Mesenchymal stem cell (in vitro differentiated cells and primary cell): ENCODE measurements at regions not wholly inside any gene's neighbourhood (a gene's known extent, or its start where the extent isn't known, plus 50 kb on each side); places are given as distances from the start of the nearest gene placed in this dataset.
A peak's percentile ranks its signal among the peaks of the same experiment; 100 is the strongest.
"Not testable (repeated sequence)": the region's sequence is repeated elsewhere in the genome, so short reads cannot be mapped to it uniquely, and the experiment has no call there.

Experiments used
- DNase-seq: peaks from one replicate; pipeline ENCODE4 v3.0.0-alpha.2; 2013
- H2AFZ ChIP-seq: one replicate; pipeline ENCODE4 v1.6.1; 2013; ENCODE audit warnings: low read depth, mild to moderate bottlenecking, control low read depth, inconsistent platforms, low read length, moderate library complexity
- H2AK5ac ChIP-seq: 2 replicates; pipeline ENCODE4 v1.6.1; 2013; ENCODE audit warnings: low read length, moderate library complexity, mild to moderate bottlenecking, inconsistent platforms; ENCODE audit not compliant: severe bottlenecking
- H2BK120ac ChIP-seq: one replicate; pipeline ENCODE4 v1.6.1; 2013; ENCODE audit warnings: low read depth, mild to moderate bottlenecking, inconsistent platforms, low read length, moderate library complexity
- H2BK12ac ChIP-seq, 2 experiments: one replicate each; pipeline ENCODE4 v1.6.1; 2013; ENCODE audit warnings: inconsistent platforms in 2 of 2, low read length in 2 of 2, mild to moderate bottlenecking in 2 of 2, moderate library complexity in 2 of 2, control low read depth in 1 of 2
- H2BK15ac ChIP-seq: one replicate; pipeline ENCODE4 v1.6.1; 2013; ENCODE audit warnings: mild to moderate bottlenecking, low read depth, inconsistent platforms; ENCODE audit not compliant: poor library complexity, severe bottlenecking
- H2BK5ac ChIP-seq: 2 replicates; pipeline ENCODE4 v1.6.1; 2013; ENCODE audit warnings: low read depth, mild to moderate bottlenecking, low read length, control low read depth, inconsistent platforms; ENCODE audit not compliant: poor library complexity, severe bottlenecking
- H3K14ac ChIP-seq, 2 experiments: one replicate each; pipeline ENCODE4 v1.6.1; 2013; ENCODE audit warnings: inconsistent platforms in 2 of 2, low read length in 2 of 2, control low read depth in 1 of 2, mild to moderate bottlenecking in 1 of 2, moderate library complexity in 1 of 2
- H3K18ac ChIP-seq, 2 experiments: one replicate each; pipeline ENCODE4 v1.6.1; 2013; ENCODE audit warnings: inconsistent platforms in 2 of 2, low read length in 2 of 2, control low read depth in 1 of 2, low read depth in 1 of 2, mild to moderate bottlenecking in 1 of 2
- H3K23ac ChIP-seq, 2 experiments: one replicate each; pipeline ENCODE4 v1.6.1; 2013; ENCODE audit warnings: inconsistent platforms in 2 of 2, low read length in 2 of 2, mild to moderate bottlenecking in 2 of 2, moderate library complexity in 2 of 2, control low read depth in 1 of 2
- H3K27ac ChIP-seq: 2 replicates; pipeline ENCODE4 v1.5.1; 2013; ENCODE audit warnings: mild to moderate bottlenecking, moderate library complexity, low read length, control low read depth, inconsistent platforms; ENCODE audit not compliant: poor library complexity, severe bottlenecking
- H3K27me3 ChIP-seq, 2 experiments: 2 replicates each; pipeline versions ENCODE4 v1.6.1 to v1.7.0; 2013; ENCODE audit warnings: low read length in 2 of 2, mild to moderate bottlenecking in 2 of 2, moderate library complexity in 2 of 2, control low read depth in 1 of 2, inconsistent platforms in 1 of 2; ENCODE audit not compliant: control insufficient read depth in 1 of 2, insufficient read depth in 1 of 2
- H3K36me3 ChIP-seq, 2 experiments: 2 replicates each; pipeline versions ENCODE4 v1.6.1 to v1.7.0; 2013; ENCODE audit warnings: low read length in 2 of 2, control low read depth in 1 of 2, inconsistent platforms in 1 of 2, low read depth in 1 of 2, mild to moderate bottlenecking in 1 of 2; ENCODE audit not compliant: insufficient read depth in 2 of 2, control insufficient read depth in 1 of 2
- H3K4ac ChIP-seq, 2 experiments: one replicate each; pipeline ENCODE4 v1.6.1; 2013; ENCODE audit warnings: inconsistent platforms in 2 of 2, low read length in 2 of 2, mild to moderate bottlenecking in 2 of 2, moderate library complexity in 2 of 2, control low read depth in 1 of 2, low read depth in 1 of 2
- H3K4me1 ChIP-seq: 2 replicates; pipeline ENCODE4 v1.6.1; 2013; ENCODE audit warnings: low read depth, low read length, control low read depth; ENCODE audit not compliant: control insufficient read depth, insufficient read depth
- H3K4me2 ChIP-seq: 2 replicates; pipeline ENCODE4 v1.6.1; 2013; ENCODE audit warnings: low read length, mild to moderate bottlenecking, inconsistent platforms; ENCODE audit not compliant: poor library complexity, severe bottlenecking
- H3K4me3 ChIP-seq, 2 experiments: 2 replicates each; pipeline versions ENCODE4 v1.5.1 to v1.7.0; 2013; ENCODE audit warnings: low read length in 2 of 2, mild to moderate bottlenecking in 2 of 2, control low read depth in 1 of 2, low read depth in 1 of 2; ENCODE audit not compliant: insufficient read depth in 1 of 2
- H3K79me1 ChIP-seq: replicated peaks from 2 replicates; pipeline ENCODE4 v1.6.1; 2013; ENCODE audit warnings: mild to moderate bottlenecking, control low read depth, low read length, inconsistent platforms; ENCODE audit not compliant: poor library complexity, severe bottlenecking
- H3K9ac ChIP-seq: 2 replicates; pipeline ENCODE4 v1.7.0; 2013; ENCODE audit warnings: mild to moderate bottlenecking, low read length, moderate library complexity
- H3K9me3 ChIP-seq: 2 replicates; pipeline ENCODE4 v1.7.0; 2013; ENCODE audit warnings: mild to moderate bottlenecking, low read length; ENCODE audit not compliant: control insufficient read depth
- H4K8ac ChIP-seq: one replicate; pipeline ENCODE4 v1.6.1; 2013; ENCODE audit warnings: inconsistent platforms, mild to moderate bottlenecking, low read length, moderate library complexity
- H4K91ac ChIP-seq: one replicate; pipeline ENCODE4 v1.6.1; 2013; ENCODE audit warnings: mild to moderate bottlenecking, low read length, inconsistent platforms
- WGBS: methylation state at CpG from one replicate; pipeline ENCODE4 v1.1.7; 2013; ENCODE audit warnings: mixed read lengths; 5-methylcytosine and 5-hydroxymethylcytosine counted together

DNA sequence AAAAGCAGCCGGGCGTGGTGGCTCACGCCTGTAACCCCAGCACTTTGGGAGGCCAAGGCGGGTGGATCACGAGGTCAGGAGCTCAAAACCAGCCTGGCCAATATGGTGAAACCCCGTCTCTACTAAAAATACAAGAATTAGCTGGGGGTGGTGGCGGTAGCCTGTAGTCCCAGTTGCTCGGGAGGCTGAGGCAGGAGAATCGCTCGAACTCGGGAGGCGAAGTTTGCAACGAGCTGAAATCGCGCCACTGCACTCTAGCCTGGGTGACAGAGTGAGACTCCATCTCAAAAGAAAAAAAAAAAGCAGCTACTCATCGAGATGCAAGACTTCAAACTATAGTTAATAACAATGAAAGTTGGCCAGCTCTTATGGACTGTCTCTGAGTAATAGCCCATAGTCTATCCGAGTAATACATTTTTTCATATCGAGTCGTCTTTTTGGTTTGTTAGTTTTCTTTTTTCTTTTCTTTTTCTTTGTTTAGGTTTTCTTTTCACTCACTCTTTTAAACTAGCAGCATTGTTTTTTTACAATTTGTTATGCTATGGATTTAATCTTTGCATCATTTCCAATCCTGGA is 58.4 kb upstream of the PRR5 start:
- WGBS: 92% methylated on average over 15 of the region's 19 CpGs

DNA sequence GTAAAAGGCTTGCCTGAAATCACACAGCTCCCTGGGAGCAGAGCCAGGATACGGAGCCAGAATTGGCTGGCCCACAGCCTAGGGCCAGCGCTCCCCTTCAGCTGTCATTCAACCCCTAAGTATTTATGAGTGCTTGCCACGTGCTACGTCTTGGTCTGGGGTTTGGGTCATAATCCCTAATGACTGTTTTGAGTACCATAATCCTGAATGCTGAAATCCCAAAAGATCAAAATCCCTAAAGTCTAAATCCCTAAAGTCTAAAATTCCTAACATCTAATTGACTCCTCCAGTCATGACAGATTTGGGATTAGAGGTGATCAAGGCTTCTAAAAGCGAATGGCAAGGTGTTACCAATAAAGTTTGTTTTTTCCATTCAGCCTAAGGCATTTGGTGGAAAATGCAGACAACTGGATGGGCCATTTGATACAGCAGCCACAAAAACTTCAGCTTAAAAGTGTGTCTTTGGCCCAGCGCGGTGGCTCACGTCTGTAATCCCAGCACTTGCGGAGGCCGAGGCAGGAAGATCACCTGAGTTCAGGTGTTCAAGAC is 59.8 kb upstream of the PRR5 start:
- H3K4me3 ChIP-seq: no peak overlapping the region
- no peak overlapping the region for H3K23ac ChIP-seq
- no peak overlapping the region for H3K4me2 ChIP-seq
- H2BK15ac ChIP-seq: no peak overlapping the region
- H3K14ac ChIP-seq: no peak overlapping the region
- no peaks in the 10 kb centered on the region for H3K79me1 ChIP-seq
- peaks cover 0 to 11% of the 10 kb centered on the region in 2 experiments for H3K27me3 ChIP-seq
- H3K9me3 ChIP-seq: no peaks in the 10 kb centered on the region
- H2AFZ ChIP-seq: no peak overlapping the region
- no peak overlapping the region for H4K8ac ChIP-seq
- H2BK5ac ChIP-seq: no peak overlapping the region
- H3K36me3 ChIP-seq: no peaks in the 10 kb centered on the region
- no peaks in the 10 kb centered on the region for H3K4me1 ChIP-seq
- H2AK5ac ChIP-seq: no peak overlapping the region
- no peak overlapping the region for H3K4ac ChIP-seq
- no peak overlapping the region for H3K27ac ChIP-seq
- H2BK120ac ChIP-seq: no peak overlapping the region
- WGBS: 87% methylated on average over 9 of the region's 10 CpGs
- H2BK12ac ChIP-seq: no peak overlapping the region
- H4K91ac ChIP-seq: no peak overlapping the region
- DNase-seq: no peak
- no peak overlapping the region for H3K18ac ChIP-seq
- no peak overlapping the region for H3K9ac ChIP-seq

More for the DNA sequence above, 58.4 kb upstream of the PRR5 start:
- not testable (repeated sequence) for H2AK5ac ChIP-seq, H2BK120ac ChIP-seq, H3K36me3 ChIP-seq, H3K4me3 ChIP-seq, H3K79me1 ChIP-seq, H2BK12ac ChIP-seq, H3K4me2 ChIP-seq, H3K14ac ChIP-seq, H3K9ac ChIP-seq, H2AFZ ChIP-seq, H4K91ac ChIP-seq, H3K4ac ChIP-seq, H3K9me3 ChIP-seq, H2BK5ac ChIP-seq, H3K18ac ChIP-seq, H3K4me1 ChIP-seq, H3K23ac ChIP-seq, DNase-seq, H3K27ac ChIP-seq, H2BK15ac ChIP-seq, H4K8ac ChIP-seq
- H3K27me3 ChIP-seq: peaks cover 0 to 20% of the 10 kb centered on the region in 2 experiments

DNA sequence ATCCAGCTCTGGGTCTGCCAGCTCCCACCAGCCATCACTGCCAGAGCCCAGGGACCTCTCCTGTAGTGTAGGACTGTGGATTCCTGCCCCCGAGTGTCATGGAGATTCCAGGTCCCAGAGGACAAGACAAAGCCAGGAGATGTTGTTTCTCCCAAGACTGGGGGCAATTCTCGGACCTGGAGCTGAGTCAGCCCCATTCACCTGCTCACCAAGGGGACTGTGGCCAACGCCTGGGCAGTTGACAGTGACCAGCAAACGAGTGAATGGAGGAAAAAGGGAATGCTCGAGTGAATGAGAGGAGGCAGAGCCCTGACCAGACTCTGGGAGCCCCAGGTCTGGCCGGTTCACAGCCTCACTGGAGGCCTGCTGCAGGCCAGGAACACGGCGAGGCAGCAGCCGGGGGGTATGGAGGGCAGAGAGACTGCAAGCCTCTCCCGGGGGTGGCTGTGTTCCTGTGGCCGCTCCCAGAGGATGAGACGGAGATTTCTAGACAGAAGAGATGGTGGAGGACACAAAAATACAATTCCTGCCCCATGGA is 61.3 kb upstream of the PRR5 start:
- Histone ChIP-seq H2BK120ac (no peak overlapping the region), H2BK5ac (no peak overlapping the region), H2AFZ (no peak overlapping the region), H4K91ac (no peak overlapping the region), H4K8ac (no peak overlapping the region), H2BK15ac (no peak overlapping the region), H3K79me1 (no peaks in the 10 kb centered on the region), H2AK5ac (no peak overlapping the region), H3K4me1 (no peaks in the 10 kb centered on the region), H3K9me3 (no peaks in the 10 kb centered on the region), H3K36me3 (no peaks in the 10 kb centered on the region), H3K9ac (no peak overlapping the region), H3K27me3 (peaks cover 0 to 11% of the 10 kb centered on the region in 2 experiments), H3K14ac (peak overlapping the region in 1 of 2 experiments; percentile 93), H3K4me3 (peak overlapping the region in 1 of 2 experiments; percentile 31), H3K23ac (no peak overlapping the region), H2BK12ac (no peak overlapping the region), H3K18ac (no peak overlapping the region), H3K4me2 (no peak overlapping the region), H3K4ac (no peak overlapping the region), H3K27ac (no peak overlapping the region)
- WGBS: 81% methylated on average over 10 of the region's 12 CpGs
- DNase-seq: no peak

DNA sequence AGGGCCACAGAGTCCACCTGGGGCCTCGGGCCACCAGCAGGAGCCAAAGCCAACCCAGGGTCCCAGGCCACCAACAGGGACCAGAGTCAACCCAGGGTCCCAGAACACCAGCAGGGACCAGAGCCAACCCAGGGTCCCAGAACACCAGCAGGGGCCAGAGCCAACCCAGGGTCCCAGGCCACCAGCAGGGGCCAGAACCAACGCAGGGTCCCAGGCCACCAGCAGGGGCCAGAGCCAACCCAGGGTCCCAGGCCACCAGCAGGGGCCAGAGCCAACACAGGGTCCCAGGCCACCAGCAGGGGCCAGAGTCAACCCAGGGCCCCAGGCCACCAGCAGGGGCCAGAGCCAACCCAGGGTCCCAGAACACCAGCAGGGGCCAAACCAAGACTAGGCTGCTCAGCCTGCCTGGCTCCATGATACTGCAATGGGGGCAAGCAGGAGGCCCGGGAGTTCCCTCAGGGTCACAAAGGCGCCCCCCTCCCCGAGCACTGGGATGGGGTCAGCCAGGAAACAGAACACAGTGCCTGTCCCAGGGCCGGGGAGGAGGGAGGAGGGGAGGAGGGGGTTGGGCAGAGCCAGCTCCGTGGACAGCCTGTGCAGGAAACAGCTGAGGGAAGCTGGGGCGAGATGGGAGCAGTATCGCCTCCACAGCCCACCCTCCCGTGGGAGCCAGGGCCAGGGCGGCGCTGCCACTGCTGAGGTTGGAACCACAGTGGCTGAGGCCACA is 62.0 kb upstream of the PRR5 start:
- no peak overlapping the region for H3K4me2 ChIP-seq
- H3K4me3 ChIP-seq: peak overlapping the region in 1 of 2 experiments; percentile 31
- no peak for DNase-seq
- no peak overlapping the region for H4K8ac ChIP-seq
- H2BK5ac ChIP-seq: no peak overlapping the region
- no peak overlapping the region for H3K27ac ChIP-seq
- peak overlapping the region; percentile 86 for H3K9ac ChIP-seq
- H2BK12ac ChIP-seq: no peak overlapping the region
- H2BK120ac ChIP-seq: no peak overlapping the region
- no peak overlapping the region for H3K4ac ChIP-seq
- peaks cover 0 to 11% of the 10 kb centered on the region in 2 experiments for H3K27me3 ChIP-seq
- H2BK15ac ChIP-seq: no peak overlapping the region
- H4K91ac ChIP-seq: no peak overlapping the region
- H3K79me1 ChIP-seq: no peaks in the 10 kb centered on the region
- H3K14ac ChIP-seq: peak overlapping the region in 1 of 2 experiments; percentile 93
- no peak overlapping the region for H2AFZ ChIP-seq
- 55% methylated on average over 12 of the region's 12 CpGs for WGBS
- H2AK5ac ChIP-seq: no peak overlapping the region
- H3K9me3 ChIP-seq: no peaks in the 10 kb centered on the region
- H3K18ac ChIP-seq: no peak overlapping the region
- no peaks in the 10 kb centered on the region for H3K4me1 ChIP-seq
- no peaks in the 10 kb centered on the region for H3K36me3 ChIP-seq
- no peak overlapping the region for H3K23ac ChIP-seq
